ENCODE measurements at regions not wholly inside any gene's neighbourhood (a gene's known extent, or its start where the extent isn't known, plus 50 kb on each side); places are given as distances from the start of the nearest gene placed in this dataset.
"Not testable (repeated sequence)": the region's sequence is repeated elsewhere in the genome, so short reads cannot be mapped to it uniquely, and the experiment has no call there.

DNA sequence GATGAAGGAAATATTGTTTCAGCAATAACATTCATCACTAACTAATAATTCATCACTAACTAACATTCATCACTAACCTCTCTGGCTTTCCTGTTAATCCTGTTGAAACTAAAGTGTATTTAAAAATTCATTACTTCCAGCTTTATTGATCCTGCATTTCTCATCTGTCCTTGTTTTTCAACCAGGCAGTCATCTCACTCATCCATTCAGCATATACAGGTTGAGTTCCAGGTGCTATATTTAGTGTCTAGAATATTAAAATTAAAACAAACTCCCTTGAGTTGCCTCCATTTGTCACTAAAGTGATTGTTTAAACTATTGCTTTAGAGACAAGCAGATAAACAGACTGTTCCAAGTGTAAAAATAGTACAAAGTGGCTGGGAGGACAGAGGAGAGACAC, 58.1 kb downstream of the ATXN7L3B start:
- DNase-seq (ENCODE audit: low spot score), result no peak

DNA sequence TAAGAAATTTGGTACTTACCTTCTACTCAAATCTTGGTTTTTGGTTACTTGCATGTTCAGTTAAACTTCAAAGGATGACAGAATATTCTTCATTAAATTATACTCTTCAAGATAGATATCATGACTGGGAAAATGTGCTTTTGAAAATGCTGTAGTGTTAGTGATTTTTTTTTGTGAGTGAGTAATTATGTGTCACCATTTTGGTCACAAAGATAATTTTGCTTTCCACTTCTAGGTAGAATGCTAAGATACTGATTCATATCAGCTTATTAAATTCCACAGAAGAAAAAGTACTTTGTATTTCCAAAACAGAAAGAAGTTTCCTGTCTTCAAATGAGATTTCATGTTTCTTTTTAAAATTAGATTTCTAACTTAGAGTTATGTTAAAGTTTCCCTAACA, 61.2 kb downstream of the ATXN7L3B start:
- DNase-seq (ENCODE audit: low spot score), result no peak

DNA sequence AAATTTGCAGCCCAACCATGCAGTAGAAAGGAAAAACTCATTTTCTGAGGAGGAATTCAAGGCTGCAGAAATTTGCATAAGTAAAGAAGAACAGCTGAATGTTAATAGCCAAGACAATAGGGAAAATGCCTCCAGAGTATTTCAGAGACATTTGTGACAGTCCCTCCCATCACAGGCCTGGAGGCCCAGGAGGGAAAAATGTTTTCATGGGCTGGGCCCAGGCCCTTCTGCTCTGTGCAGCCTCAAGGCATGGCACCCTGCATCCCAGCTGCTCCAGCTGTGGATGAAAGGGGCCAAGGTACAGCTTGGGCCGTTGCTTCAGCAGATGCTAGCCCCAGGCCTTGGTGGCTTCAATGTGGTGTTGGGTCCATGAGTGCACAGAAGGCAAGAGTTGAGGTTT, 62.3 kb downstream of the ATXN7L3B start:
- DNase-seq (ENCODE audit: low spot score), result no peak

DNA sequence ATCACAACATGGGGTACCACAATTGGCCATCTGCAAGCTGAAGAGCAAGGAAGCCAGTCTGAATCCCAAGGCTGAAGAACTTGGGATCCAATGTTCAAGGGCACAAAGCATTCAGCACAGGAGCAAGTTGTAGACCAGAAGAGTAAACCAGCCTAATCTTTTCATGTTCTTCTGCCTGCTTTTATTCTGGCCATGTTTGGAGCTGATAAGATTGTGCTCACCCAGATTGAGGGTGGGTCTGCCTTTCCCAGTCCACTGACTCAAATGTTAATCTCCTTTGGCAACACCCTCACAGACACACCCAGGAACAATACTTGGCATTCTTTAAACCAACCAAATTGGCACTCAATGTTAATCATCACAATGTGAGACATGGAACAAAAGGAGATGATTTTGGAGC, 63.2 kb downstream of the ATXN7L3B start:
- not testable (repeated sequence) for DNase-seq (ENCODE audit: low spot score)

DNA sequence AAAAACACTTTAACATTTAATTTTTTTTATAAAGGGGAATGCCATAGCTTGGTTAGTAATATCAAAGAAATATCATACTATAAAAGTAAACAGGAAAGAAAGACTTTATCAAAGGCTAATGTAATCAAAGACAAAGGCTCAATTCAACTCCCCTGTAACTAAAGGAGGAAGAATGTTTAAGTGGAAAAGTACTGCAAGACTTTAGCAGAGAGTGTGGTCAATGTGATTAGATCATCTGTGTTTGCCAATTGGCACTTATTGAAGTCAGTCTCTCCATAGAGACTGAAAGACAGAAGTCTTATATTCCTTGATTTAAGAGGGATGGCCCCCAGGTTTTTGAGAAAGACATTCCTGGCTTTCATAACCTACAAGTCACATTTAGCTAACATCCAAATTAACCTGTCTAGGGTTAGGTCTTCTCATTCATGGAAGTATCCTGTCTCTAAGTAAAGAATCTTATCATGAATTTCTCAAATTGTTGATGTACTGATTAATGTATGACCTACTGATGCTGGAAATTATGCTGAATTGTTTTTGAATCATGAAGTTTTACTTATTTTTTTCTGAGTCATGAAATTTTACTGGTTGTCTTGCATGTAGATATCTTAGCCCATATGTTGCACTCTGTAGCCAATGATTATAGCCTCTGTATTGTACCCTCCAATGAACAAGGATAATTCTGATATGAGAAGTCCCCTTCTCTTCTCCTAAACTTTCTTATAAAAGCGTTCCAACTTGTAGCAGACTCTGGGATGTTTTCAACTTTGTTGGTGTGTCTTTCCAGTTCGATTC, 65.4 kb downstream of the ATXN7L3B start:
- DNase-seq (ENCODE audit: low spot score), result no peak

DNA sequence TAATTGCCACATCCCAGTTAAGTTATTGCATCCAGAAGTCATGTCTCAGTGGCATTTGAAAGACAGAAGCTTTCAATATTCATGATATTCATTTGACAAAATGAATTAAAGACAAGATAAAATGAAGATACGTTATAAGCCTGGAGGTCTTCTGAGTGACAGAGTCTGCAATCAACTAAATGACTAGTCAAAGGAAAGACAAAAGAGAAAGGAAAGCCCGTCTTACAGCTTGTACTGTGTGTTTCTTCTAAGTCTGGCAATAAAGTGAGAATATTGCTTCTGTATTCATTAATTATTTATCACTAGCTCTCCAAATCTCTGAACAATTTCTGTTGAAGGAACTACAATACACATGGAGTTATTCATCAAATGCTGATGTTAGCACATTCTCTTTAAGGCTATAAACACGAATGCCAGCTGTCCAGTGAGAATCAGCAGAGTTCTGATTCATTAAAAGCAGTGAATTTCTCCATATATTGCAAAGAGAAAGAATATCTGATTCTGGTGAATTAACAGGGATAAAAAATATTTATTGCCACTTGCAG, 70.7 kb downstream of the ATXN7L3B start:
- no peak for DNase-seq (ENCODE audit: low spot score)

DNA sequence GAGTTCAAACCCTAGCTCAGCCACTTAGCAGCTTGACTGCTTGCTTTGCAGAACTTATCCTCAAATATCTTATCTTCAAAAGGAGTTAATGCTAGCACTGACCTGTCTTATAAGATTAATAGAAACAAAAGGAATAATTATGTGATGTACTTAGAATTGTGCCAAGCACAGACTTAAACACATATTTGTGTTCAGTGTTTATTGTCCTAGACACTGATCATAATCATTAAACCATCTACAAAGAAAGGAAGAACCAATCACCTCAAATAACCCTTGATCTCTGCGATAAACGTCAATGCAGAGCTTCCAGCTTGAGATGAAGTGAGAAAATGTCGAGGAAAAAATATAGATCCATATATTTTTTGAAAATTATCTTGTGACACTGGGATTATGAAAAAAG, 73.1 kb downstream of the ATXN7L3B start:
- DNase-seq (ENCODE audit: low spot score), result no peak

DNA sequence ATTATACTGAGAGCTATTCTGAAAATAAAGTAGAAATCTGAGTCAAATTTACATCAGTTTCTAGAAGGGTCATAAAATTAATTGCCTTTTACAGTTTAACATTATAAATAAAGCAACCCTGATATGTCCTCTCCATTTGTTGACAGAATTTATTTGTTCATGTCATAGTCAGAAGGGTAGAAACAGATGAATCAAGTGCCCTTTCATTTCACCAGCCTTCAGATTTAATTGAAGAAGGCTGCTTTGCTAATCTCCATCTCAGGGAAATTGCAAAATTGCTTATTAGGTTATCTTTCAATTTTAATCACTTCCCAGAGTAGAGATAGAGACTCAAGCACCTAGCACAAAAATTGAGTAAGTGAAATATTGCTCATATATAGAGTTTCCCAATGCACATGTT, 76.8 kb downstream of the ATXN7L3B start:
- DNase-seq (ENCODE audit: low spot score), result no peak

DNA sequence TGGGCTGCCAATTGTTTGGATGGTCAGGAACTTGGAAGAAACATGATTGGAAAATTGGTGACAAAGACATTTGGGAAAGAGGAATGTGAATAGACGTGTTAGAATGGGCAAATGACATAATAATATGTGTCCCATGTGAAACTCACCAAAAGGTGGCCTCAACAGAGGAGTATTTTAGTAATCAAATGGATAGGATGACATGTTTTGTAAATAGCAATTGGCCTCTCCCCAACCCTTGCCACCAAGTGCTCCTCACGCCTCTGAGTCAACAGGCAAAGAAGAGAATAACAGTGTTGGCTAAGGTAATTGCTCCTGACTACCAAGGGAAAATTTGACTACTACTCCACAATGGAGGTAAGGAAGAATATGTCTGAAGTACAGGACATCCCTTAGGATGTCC, 81.4 kb downstream of the ATXN7L3B start:
- no peak for DNase-seq (ENCODE audit: low spot score)

DNA sequence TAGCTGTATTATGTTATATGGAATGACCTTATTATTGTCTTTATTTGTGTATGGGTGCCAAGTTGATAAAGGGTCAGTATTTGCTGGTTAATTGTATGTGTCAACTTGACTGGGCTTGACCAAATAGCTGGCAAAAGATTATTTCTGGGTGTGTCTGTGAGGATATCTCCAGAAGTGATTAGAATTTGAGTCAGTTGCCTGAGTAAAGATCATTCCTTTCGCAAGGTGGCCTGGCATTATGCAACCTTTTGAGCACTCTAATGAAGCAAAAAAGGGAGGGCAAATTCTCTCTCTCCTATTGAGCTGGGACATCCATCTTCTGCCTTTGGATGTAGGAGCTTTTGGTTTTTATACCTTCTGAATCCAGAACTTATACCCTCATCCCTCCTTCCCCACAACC, 82.2 kb downstream of the ATXN7L3B start:
- DNase-seq (ENCODE audit: low spot score), result no peak

DNA sequence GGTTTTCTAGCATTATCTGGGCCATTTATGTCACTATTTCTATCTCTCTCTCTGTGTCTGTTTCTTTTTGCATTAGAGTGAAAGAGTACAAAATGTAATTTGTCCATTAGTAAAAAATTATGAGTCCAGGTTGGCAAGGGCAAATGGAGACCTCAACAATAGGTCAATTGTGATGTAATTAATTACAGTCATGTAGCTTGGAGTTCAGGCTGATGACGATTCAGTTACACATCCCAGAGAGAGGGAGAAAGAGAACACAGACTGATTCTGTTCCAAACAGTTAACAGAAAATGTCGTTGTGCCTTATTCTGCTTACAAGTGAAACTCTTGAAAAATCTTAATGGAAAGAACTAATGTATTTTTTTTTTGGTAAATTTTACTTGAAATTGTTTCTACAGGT, 83.3 kb downstream of the ATXN7L3B start:
- DNase-seq (ENCODE audit: low spot score), result no peak

DNA sequence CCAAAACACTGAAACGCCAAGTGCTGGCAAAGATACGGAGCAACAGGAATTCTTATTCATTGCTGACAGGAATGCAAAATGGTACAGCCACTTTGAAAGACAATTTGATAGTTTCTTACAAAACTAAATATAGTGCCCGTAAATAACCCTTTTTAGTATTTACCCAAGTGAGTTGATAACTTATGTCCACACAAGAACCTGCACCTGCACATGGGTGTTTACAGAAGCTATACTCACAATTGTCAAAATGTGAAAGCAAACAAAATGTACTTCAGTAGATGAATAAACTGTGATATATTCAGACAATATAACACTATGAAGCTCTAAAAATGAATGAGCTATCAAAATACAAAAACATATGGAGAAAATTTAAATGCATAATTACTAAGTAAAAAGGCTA, 86.6 kb downstream of the ATXN7L3B start:
- no peak for DNase-seq (ENCODE audit: low spot score)

DNA sequence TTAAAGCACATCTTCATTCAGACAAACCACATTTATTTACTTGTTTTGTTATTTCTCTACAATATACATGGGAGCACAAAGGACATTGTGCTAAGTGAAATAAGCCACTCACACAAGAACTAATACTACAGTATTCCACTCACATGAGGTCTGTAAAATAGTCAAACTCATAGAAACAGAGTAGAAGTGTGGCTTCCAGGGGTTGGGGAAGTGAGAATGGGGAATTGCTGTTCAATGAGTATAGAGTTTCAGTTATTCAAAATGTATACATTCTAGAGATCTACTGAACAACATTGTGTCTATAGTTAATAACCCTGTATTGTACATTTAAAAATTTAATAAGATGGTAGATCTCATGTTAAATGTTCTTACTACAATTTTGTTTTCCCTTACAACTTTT, 88.8 kb downstream of the ATXN7L3B start:
- DNase-seq (ENCODE audit: low spot score), result no peak

DNA sequence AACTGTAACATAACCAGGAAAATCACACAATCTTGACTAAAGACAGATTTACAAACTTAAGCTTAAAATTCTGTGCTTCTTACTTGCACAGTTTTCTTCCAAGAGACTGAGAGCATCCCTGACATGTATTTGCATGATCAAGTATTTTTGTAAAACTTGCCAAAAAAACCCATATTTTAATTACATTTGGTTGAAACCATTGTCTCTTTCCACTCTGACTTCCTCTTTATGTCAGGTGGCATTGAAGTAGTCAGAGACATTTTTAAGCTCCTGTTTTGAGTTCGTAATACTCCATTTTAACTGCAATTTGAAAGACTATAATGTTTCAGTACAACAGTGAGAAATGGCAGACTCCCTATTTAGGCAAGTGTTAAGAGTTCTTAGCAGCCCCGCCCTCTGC, 103.6 kb downstream of the ATXN7L3B start:
- no peak for DNase-seq (ENCODE audit: low spot score)

DNA sequence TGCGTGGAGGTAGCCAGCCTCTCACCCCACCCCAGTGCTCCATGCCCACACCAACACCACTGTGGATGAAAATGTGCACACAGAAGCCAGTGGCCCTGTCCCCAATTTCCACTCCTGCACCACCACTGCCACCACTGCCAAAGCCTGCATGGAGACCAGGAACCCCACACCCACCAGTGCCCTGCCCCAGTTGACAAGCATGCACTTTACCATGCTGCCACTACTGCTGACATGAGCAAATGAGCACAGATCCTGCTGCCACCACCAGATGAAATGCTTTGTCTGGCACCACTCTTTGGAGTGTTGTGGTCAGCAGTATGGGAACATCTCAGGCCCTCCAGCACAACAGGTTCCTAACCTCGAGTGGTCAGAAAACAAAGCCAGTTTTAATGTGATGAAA, 104.1 kb downstream of the ATXN7L3B start:
- DNase-seq (ENCODE audit: low spot score), result no peak

DNA sequence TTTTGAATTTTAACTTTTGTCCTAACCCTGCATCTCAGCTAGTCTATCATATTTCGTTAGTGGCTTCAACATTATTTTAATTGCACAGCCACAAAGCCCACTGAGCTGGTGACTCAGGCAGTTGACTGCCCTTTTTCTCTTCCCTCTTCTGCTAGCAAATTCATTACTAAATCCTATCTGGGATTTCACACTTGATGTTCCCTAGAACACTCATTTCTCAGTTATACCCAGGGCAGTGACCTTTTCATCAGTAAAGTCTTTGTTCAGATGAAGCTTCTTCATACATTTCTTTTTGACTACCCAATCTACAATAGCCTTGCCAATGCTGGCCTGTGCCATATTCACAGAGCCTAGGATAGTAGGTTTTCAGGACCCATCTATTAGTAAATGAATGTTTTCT, 107.0 kb downstream of the ATXN7L3B start:
- no peak for DNase-seq (ENCODE audit: low spot score)

DNA sequence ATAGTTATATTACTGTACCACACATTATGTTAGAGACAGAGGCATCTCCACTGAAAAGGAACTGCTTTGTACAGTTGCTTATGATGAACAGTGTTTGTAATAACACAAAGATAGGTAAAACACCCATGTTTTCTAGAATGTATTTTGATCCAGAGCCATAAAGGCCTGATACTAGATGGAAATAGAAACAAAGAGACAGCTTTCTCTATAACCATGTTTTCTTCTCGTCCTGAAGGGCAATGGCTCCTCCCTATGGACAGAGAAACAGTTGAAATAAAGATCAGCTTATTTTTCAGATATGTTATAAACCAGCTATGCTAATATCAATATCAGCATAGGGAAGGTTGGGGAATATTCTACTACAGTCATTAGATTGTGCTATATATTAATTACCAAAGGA, 109.2 kb downstream of the ATXN7L3B start:
- no peak for DNase-seq (ENCODE audit: low spot score)

DNA sequence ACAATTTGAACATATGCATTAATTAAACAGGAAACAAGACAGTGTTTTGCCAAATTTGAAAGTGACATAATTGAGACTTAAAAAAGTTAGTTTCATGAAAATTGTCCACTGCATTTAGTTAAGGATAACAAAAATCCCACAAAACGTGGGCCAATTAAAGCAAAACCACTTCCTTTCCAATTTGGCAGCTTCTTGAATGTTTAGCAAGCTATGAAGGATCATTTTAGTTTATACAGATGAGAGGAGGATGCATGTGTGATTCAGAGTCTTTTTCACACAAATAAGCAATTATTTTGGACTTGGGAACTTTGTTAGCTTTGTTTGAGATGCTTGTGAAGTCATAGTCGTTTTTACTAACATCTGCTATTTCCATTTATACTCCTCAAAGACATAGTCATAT, 109.6 kb downstream of the ATXN7L3B start:
- DNase-seq (ENCODE audit: low spot score), result no peak

DNA sequence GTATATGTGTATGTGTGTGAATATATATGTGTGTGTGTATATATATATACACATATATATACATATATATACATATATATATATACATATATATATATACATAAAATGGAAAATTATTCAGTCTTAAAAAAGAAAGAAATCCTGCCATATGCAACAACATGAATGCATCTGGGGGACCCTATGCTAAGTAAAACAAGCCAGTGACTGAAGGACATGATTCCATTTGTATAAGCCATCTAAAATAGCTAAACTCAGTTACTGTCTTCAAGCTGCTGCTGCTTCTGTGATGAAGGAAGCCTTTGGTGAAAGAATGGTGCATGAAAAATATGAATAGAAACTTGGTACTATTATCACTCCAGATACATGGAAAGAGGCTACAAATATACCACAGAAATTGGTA, 118.6 kb downstream of the ATXN7L3B start:
- DNase-seq (ENCODE audit: low spot score), result no peak

DNA sequence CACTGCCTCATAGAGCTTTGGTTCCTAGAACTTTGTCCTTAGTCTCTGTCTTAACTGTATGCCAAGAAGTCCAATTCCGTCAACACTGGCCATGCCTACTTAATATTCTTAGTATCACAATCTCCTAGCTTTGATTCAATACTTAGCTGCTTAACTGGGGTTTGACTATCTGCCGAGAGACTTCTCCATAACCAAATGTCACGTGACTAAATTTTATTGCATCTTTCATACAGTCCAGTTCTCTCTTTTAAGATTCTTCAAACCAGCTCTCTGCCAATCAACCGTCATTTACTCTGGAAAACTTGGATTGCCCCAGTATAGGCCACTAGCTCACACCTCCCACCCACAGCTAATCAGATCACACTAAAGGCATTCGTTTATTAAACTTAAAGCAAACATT, 122.8 kb downstream of the ATXN7L3B start:
- DNase-seq (ENCODE audit: low spot score), result no peak

DNA sequence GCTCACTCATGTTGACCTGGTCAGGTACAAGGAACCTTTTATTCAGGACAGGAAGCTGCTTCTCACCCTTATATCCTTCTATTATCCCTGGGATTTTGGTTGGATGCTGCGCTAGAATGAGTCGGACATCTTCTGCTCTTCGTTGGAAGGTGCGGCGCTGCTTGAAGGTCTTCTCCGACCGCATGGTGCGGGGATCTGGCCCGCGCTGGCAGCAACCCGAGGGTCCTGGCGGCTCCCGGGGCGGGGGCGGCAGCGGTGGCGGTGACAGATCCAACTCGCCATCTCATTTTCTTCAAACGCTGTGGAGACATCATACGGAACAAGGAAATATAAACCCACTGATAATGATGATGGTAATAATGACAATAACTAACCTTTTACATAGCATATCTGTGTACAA, 126.3 kb downstream of the ATXN7L3B start:
- no peak for DNase-seq (ENCODE audit: low spot score)

DNA sequence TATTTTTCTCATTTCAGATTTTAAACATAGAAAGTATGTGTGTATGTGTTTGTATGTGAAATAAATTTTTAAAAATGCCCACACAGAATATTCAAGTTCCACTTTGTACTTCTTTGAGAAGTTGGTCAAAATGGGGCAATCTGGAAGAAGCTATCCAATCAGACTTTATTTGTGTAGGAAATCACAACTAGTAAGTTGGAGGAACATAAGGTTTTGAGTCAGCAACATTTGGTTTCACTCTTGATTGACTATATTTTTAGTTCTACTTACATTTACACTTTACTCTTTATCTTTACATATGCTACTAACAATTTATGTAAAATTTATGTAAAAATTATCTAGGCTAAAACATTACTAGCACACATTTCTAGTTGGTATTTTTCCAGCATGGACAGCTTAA, 128.1 kb downstream of the ATXN7L3B start:
- no peak for DNase-seq (ENCODE audit: low spot score)

DNA sequence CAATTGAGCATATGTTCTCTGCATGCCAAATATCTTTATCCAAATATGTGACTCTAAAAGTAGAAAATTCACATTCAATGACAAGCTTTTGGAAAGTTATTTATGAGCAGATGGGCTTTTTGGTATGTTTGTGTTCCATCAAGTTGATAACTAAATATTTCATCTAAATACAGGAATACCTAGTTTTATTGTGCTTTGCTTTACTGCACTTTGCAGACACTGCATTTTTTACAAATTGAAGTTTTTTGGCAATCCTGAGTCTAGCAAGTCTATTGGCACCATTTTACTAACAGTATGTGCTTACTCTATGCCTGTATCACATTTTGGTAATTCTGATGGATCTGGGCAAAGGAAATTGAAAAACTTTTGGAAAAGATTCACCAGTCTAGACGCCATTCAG, 133.8 kb downstream of the ATXN7L3B start:
- DNase-seq (ENCODE audit: low spot score), result no peak

DNA sequence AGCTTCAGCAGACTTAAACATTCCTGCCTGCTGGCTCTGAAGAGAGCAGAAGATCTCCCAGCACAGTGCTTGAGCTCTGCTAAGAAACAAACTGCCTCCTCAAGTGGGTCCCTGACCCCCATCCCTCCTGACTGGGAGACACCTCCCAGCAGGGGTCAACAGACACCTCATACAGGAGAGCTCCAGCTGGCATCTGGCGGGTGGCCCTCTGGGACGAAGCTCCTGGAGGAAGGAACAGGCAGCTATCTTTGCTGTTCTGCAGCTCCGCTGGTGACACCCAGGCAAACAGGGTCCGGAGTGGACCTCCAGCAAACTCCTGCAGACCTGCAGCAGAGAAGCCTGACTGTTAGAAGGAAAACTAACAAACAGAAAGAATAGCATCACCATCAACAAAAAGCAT, 139.3 kb downstream of the ATXN7L3B start:
- DNase-seq (ENCODE audit: low spot score), result not testable (repeated sequence)

Data from hepatic stellate cell (primary cell).